Suprapubic skin (tissue), 3 donors: ENCODE measurements at regions not wholly inside any gene's neighbourhood (a gene's known extent, or its start where the extent isn't known, plus 50 kb on each side); places are given as distances from the start of the nearest gene placed in this dataset.

Experiments used
- CTCF ChIP-seq, 2 donors: fragments of 200-600 bp in 1 of 2; fragments of 450-650 bp in 1 of 2; sonication (generic) in 1 of 2; IDR thresholded peaks; one replicate each; pipeline ENCODE4 v1.5.1; 2016 to 2019; ENCODE audit warnings: antibody characterized with exemption in 2 of 2, mild to moderate bottlenecking in 1 of 2, moderate library complexity in 1 of 2
- EP300 ChIP-seq: sonication (generic); formaldehyde crosslinking; IDR thresholded peaks from one replicate; pipeline ENCODE4 v1.6.1; 2017; ENCODE audit warnings: antibody characterized with exemption
- POLR2A ChIP-seq, 2 donors: fragments of 450-650 bp; IDR thresholded peaks; one replicate each; pipeline ENCODE4 v1.6.1; 2017; ENCODE audit warnings: antibody characterized with exemption in 2 of 2, mild to moderate bottlenecking in 2 of 2, moderate library complexity in 2 of 2

GRCh38 chr18:78681396-78681795 is 298.2 kb upstream of the SALL3 start:
- TF ChIP-seq CTCF (IDR thresholded peaks at IDR 0.05) (no peak), POLR2A (IDR thresholded peaks at IDR 0.05) (no peak), EP300 (no peak)
